SK-N-SH (cell line): ENCODE measurements at regions not wholly inside any gene's neighbourhood (a gene's known extent, or its start where the extent isn't known, plus 50 kb on each side); places are given as distances from the start of the nearest gene placed in this dataset.

Source experiments
- CTCF ChIA-PET: fragments of 300-600, 350-600 bp; formaldehyde crosslinking; extraction: SDS; loops from one replicate; lab custom pipeline; 2021; lab: Yijun Ruan, JAX
- POLR2A ChIA-PET: fragments of 350-600 bp; sonication (Branson Sonifier 250); formaldehyde crosslinking; extraction: SDS; loops from one replicate; lab custom pipeline; 2020; ENCODE audit warnings: antibody characterized with exemption, inconsistent platforms; lab: Yijun Ruan, JAX
- DNase-seq: peaks from one replicate; pipeline ENCODE4 v3.0.0; 2012
- H2AFZ ChIP-seq: fragments of 200-600 bp; sonication (generic); 2 replicates; pipeline ENCODE4 v1.8.1; 2016; ENCODE audit warnings: antibody characterized with exemption, mild to moderate bottlenecking, low read depth
- H3F3A ChIP-seq: fragments of 200-600 bp; sonication (generic); replicated peaks from 2 replicates; pipeline ENCODE3; 2016; ENCODE audit warnings: antibody characterized with exemption, mild to moderate bottlenecking; ENCODE audit not compliant: insufficient read depth
- H3K27ac ChIP-seq, 2 experiments: fragments of 200-500 bp in 1 of 2; fragments of 200-600 bp in 1 of 2; sonication (Bioruptor generic) in 1 of 2; sonication (generic), shearing (Covaris generic) in 1 of 2; 2 replicates each; pipeline versions ENCODE4 v1.5.1 to v1.6.1; 2014 to 2016; ENCODE audit warnings: low read depth in 2 of 2, inconsistent platforms in 1 of 2, low read length in 1 of 2, mild to moderate bottlenecking in 1 of 2, mixed read lengths in 1 of 2
- H3K27me3 ChIP-seq: fragments of 200-600 bp; sonication (generic), shearing (Covaris generic); 2 replicates; pipeline ENCODE4 v1.6.1; 2016; ENCODE audit warnings: mixed run types; ENCODE audit not compliant: insufficient read depth
- H3K36me3 ChIP-seq, 2 experiments: fragments of 200-500 bp in 1 of 2; fragments of 200-600 bp in 1 of 2; sonication (Bioruptor generic) in 1 of 2; sonication (generic) in 1 of 2; replicated peaks in 1 of 2; 2 replicates each; pipeline versions ENCODE3 to v1.5.1; 2014 to 2016; ENCODE audit warnings: low read length in 1 of 2, mild to moderate bottlenecking in 1 of 2; ENCODE audit not compliant: insufficient read depth in 2 of 2, control insufficient read depth in 1 of 2
- H3K4me1 ChIP-seq, 2 experiments: fragments of 200-500 bp in 1 of 2; fragments of 200-600 bp in 1 of 2; sonication (Bioruptor generic) in 1 of 2; sonication (generic), shearing (Covaris generic) in 1 of 2; 2 replicates each; pipeline versions ENCODE4 v1.5.1 to v1.6.1; 2014 to 2016; ENCODE audit warnings: low read depth in 1 of 2, low read length in 1 of 2, mixed run types in 1 of 2; ENCODE audit not compliant: insufficient read depth in 2 of 2, control insufficient read depth in 1 of 2
- H3K4me2 ChIP-seq: fragments of 200-600 bp; sonication (generic), shearing (Covaris generic); 2 replicates; pipeline ENCODE4 v1.6.1; 2017; ENCODE audit warnings: mixed run types
- H3K4me3 ChIP-seq, 2 experiments: fragments of 200-500 bp in 1 of 2; fragments of 200-600 bp in 1 of 2; sonication (Bioruptor generic) in 1 of 2; sonication (generic), shearing (Covaris generic) in 1 of 2; 2 replicates each; pipeline versions ENCODE4 v1.5.1 to v1.8.1; 2014 to 2016; ENCODE audit warnings: low read depth in 2 of 2, inconsistent platforms in 1 of 2, low read length in 1 of 2, mild to moderate bottlenecking in 1 of 2, mixed read lengths in 1 of 2, moderate library complexity in 1 of 2
- H3K79me2 ChIP-seq: fragments of 200-600 bp; sonication (generic); 2 replicates; pipeline ENCODE4 v1.8.1; 2017; ENCODE audit warnings: mild to moderate bottlenecking; ENCODE audit not compliant: insufficient read depth
- H3K9ac ChIP-seq: fragments of 200-600 bp; sonication (generic); 2 replicates; pipeline ENCODE4 v1.6.1; 2017; ENCODE audit warnings: mixed run types
- H3K9me2 ChIP-seq: fragments of 200-600 bp; sonication (generic); 2 replicates; pipeline ENCODE4 v1.6.1; 2017; ENCODE audit warnings: mixed run types
- H3K9me3 ChIP-seq: fragments of 200-600 bp; sonication (generic); 2 replicates; pipeline ENCODE4 v1.6.1; 2017; ENCODE audit warnings: mixed run types, mild to moderate bottlenecking, moderate library complexity
- H4K20me1 ChIP-seq: fragments of 200-600 bp; sonication (generic); 2 replicates; pipeline ENCODE4 v1.6.1; 2017; ENCODE audit warnings: mild to moderate bottlenecking, mixed run types; ENCODE audit not compliant: insufficient read depth
- CHD2 ChIP-seq: fragments of 150-350 bp; IDR thresholded peaks from 2 replicates; pipeline ENCODE4 v1.6.1; 2018; ENCODE audit warnings: low read length; ENCODE audit not compliant: partially characterized antibody
- CTCF ChIP-seq: fragments of 200-600 bp; sonication (generic); IDR thresholded peaks from 2 replicates; pipeline ENCODE4 v1.6.1; 2017; ENCODE audit warnings: antibody characterized with exemption, mild to moderate bottlenecking, moderate library complexity
- EZH2phosphoT487 ChIP-seq: fragments of 200-600 bp; sonication (generic); IDR thresholded peaks from 2 replicates; pipeline ENCODE4 v1.6.1; 2017; ENCODE audit warnings: low read depth, mixed run types, mild to moderate bottlenecking, antibody characterized with exemption, moderate library complexity, borderline replicate concordance
- GATA2 ChIP-seq: sonication (generic); formaldehyde crosslinking; IDR thresholded peaks from 2 replicates; pipeline ENCODE4 v1.5.0; 2020; ENCODE audit warnings: mild to moderate bottlenecking, missing genetic modification reagents
- IRF3 ChIP-seq: fragments of 150-350 bp; IDR thresholded peaks from 2 replicates; pipeline ENCODE4 v1.6.1; 2016; ENCODE audit warnings: mild to moderate bottlenecking, low read depth, low read length
- JUND ChIP-seq: IDR thresholded peaks from 2 replicates; pipeline ENCODE4 v1.4.0; 2012
- MEF2A ChIP-seq: IDR thresholded peaks from 2 replicates; pipeline ENCODE4 v1.4.0; 2012; ENCODE audit warnings: low read depth, borderline replicate concordance
- MXI1 ChIP-seq: IDR thresholded peaks from 2 replicates; pipeline ENCODE4 v1.6.1; 2012; ENCODE audit warnings: mild to moderate bottlenecking, low read depth, low read length, improper control_type of control experiment
- NFIC ChIP-seq: IDR thresholded peaks from 2 replicates; pipeline ENCODE4 v1.4.0; 2012; ENCODE audit warnings: borderline replicate concordance
- NRF1 ChIP-seq: IDR thresholded peaks from 2 replicates; pipeline ENCODE4 v1.6.1; 2012; ENCODE audit warnings: low read depth, mild to moderate bottlenecking, low read length
- RAD21 ChIP-seq: IDR thresholded peaks from 2 replicates; pipeline ENCODE4 v1.6.1; 2012; ENCODE audit warnings: mild to moderate bottlenecking, low read length
- RXRA ChIP-seq: IDR thresholded peaks from 2 replicates; pipeline ENCODE4 v1.4.0; 2012; ENCODE audit warnings: low read depth, mild to moderate bottlenecking, borderline replicate concordance
- TCF12 ChIP-seq: IDR thresholded peaks from 2 replicates; pipeline ENCODE4 v1.4.0; 2012
- TEAD4 ChIP-seq: IDR thresholded peaks from 2 replicates; pipeline ENCODE4 v1.4.0; 2012; ENCODE audit warnings: mild to moderate bottlenecking, borderline replicate concordance; ENCODE audit not compliant: insufficient read depth
- YY1 ChIP-seq: IDR thresholded peaks from 2 replicates; pipeline ENCODE4 v1.4.0; 2012; ENCODE audit warnings: low read depth, mild to moderate bottlenecking
- WGBS: methylation state at CpG from one replicate; pipeline ENCODE4 v1.1.6; 2017; ENCODE audit warnings: low lambda C conversion rate; 5-methylcytosine and 5-hydroxymethylcytosine counted together
- TF ChIP-seq, protein P1 (sequence below): IDR thresholded peaks from 2 replicates; pipeline ENCODE4 v1.6.1; 2012; ENCODE audit warnings: mild to moderate bottlenecking, low read depth, low read length, moderate library complexity
- TF ChIP-seq, protein P2 (sequence below): IDR thresholded peaks from 2 replicates; pipeline ENCODE4 v1.4.0; 2012; ENCODE audit warnings: low read depth

- Histone ChIP-seq H3K4me2 (no peak overlapping the region), H3K9me3 (no peaks in the 10 kb centered on the region; the same call in 1 of the 2 replicates), H3K9me2 (no peaks in the 10 kb centered on the region), H3K4me3 (no peak overlapping the region), H4K20me1 (no peaks in the 10 kb centered on the region), H2AFZ (no peak overlapping the region), H3F3A (no peaks in the 10 kb centered on the region), H3K79me2 (no peaks in the 10 kb centered on the region), H3K9ac (no peak overlapping the region), H3K4me1 (no peaks in the 10 kb centered on the region), H3K36me3 (no peaks in the 10 kb centered on the region), H3K27me3 (no peaks in the 10 kb centered on the region), H3K27ac (no peak overlapping the region)
- DNase-seq = no peak
- TF ChIP-seq IRF3 (no peak), TEAD4 (no peak), GATA2 (CRISPR knock-in tag) (no peak)
- POLR2A ChIA-PET = no interaction called here
- CTCF ChIA-PET = no interaction called here
- 85% methylated on average over 1 of the region's 1 CpG for WGBS
Observed at GRCh38 chr4:126757219-126757618, 875.5 kb upstream of the INTU start.

GRCh38 chr4:126758493-126758892, 874.3 kb upstream of the INTU start:
- WGBS = no CpG with 5 or more reads among the region's 2 CpGs
- H3K9me2 ChIP-seq = no peaks in the 10 kb centered on the region
- no peaks in the 10 kb centered on the region for H3K27me3 ChIP-seq
- H3K9ac ChIP-seq = no peak overlapping the region
- no peaks in the 10 kb centered on the region for H3F3A ChIP-seq
- no peaks in the 10 kb centered on the region for H3K36me3 ChIP-seq
- ChIA-PET CTCF (no interaction called here), POLR2A (no interaction called here)
- H4K20me1 ChIP-seq = no peaks in the 10 kb centered on the region
- no peak overlapping the region for H3K4me3 ChIP-seq
- no peak overlapping the region for H3K27ac ChIP-seq
- H3K9me3 ChIP-seq = no peaks in the 10 kb centered on the region; the same call in 1 of the 2 replicates
- no peaks in the 10 kb centered on the region for H3K79me2 ChIP-seq
- DNase-seq = no peak
- H3K4me2 ChIP-seq = no peak overlapping the region
- no peak for TF ChIP-seq MXI1
- no peak for TF ChIP-seq CTCF
- TF ChIP-seq YY1 = no peak
- no peak for TF ChIP-seq RXRA
- TF ChIP-seq CHD2 = no peak
- no peak for TF ChIP-seq GATA2 (CRISPR knock-in tag)
- TF ChIP-seq JUND = no peak
- TF ChIP-seq, protein P1, sequence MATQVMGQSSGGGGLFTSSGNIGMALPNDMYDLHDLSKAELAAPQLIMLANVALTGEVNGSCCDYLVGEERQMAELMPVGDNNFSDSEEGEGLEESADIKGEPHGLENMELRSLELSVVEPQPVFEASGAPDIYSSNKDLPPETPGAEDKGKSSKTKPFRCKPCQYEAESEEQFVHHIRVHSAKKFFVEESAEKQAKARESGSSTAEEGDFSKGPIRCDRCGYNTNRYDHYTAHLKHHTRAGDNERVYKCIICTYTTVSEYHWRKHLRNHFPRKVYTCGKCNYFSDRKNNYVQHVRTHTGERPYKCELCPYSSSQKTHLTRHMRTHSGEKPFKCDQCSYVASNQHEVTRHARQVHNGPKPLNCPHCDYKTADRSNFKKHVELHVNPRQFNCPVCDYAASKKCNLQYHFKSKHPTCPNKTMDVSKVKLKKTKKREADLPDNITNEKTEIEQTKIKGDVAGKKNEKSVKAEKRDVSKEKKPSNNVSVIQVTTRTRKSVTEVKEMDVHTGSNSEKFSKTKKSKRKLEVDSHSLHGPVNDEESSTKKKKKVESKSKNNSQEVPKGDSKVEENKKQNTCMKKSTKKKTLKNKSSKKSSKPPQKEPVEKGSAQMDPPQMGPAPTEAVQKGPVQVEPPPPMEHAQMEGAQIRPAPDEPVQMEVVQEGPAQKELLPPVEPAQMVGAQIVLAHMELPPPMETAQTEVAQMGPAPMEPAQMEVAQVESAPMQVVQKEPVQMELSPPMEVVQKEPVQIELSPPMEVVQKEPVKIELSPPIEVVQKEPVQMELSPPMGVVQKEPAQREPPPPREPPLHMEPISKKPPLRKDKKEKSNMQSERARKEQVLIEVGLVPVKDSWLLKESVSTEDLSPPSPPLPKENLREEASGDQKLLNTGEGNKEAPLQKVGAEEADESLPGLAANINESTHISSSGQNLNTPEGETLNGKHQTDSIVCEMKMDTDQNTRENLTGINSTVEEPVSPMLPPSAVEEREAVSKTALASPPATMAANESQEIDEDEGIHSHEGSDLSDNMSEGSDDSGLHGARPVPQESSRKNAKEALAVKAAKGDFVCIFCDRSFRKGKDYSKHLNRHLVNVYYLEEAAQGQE = no peak
- no peak for TF ChIP-seq EZH2phosphoT487
- no peak for TF ChIP-seq RAD21
- TF ChIP-seq NFIC = no peak
- no peak for TF ChIP-seq TCF12
- no peak for TF ChIP-seq NRF1
- TF ChIP-seq IRF3 = no peak
- TF ChIP-seq MEF2A = no peak
- TF ChIP-seq, protein P2, sequence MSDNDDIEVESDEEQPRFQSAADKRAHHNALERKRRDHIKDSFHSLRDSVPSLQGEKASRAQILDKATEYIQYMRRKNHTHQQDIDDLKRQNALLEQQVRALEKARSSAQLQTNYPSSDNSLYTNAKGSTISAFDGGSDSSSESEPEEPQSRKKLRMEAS = no peak
- no peak overlapping the region for H2AFZ ChIP-seq
- H3K4me1 ChIP-seq = no peaks in the 10 kb centered on the region
